ENCODE measurements at regions not wholly inside any gene's neighbourhood (a gene's known extent, or its start where the extent isn't known, plus 50 kb on each side); places are given as distances from the start of the nearest gene placed in this dataset.

DNA sequence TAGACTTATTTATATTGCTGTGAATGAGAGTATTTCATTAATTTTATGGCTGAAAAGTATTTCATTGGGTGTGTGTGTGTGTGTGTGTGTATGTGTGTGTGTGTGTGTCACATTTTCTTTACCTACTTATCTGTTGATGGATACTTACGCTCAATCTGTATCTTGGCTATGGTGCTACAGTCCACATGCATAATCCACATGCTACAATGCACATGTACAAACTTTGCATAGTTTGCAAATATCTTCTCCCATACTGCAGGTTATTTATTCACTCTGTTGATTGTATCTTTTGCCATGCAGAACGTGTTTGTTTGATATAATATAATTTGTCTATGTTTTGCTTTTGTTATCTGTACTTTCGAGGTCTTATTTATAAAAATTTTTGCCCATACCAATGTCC, 167.8 kb downstream of the RAB28 start:
- DNase-seq, result no peak

GRCh38 chr4:13313856-13314255, 170.3 kb downstream of the RAB28 start:
- no peak for DNase-seq

GRCh38 chr4:13312264-13312663, 171.9 kb downstream of the RAB28 start:
- no peak for DNase-seq

- no peak for DNase-seq
Measured at GRCh38 chr4:13309751-13310150, 174.4 kb downstream of the RAB28 start.

DNA sequence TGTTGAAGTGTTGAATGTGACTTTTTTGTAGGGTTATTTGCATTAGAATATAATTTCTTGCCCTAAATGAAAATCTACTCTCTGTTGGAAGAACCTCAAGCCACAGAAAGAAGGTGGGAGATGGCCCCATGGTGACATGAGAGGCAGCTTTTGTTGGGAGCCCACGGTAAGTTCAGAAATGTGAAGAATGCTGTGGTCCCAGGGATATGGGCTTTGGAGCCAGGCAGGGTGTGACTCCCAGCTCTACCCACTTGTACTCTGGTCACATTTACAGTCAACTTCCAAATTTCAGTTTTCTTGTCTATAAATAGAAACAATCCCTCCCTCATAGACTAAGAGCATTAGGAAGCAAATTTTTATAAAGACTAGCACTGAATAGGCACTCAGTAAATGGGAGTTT, 177.8 kb downstream of the RAB28 start:
- DNase-seq, result no peak

DNA sequence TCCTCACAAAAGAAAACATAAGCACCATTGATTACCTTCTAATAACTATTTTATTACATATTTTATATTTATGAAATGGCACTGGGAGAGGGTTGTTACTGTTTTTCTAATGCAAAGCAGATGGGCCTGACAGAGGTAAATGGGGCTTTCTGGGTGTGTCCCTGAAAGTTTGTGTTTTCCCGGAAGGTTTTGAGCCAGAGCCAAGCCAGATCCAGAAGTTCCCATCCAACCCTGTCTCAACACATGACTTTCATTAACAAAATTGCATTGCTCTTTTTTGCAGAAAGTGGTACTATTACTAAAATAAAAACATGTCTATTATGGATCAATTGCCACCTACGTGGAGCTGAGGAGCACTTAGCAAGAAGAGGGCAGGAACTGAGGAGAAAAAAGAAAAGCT, 181.3 kb downstream of the RAB28 start:
- DNase-seq, result no peak

GRCh38 chr4:13299343-13299742, 184.8 kb downstream of the RAB28 start:
- no peak for DNase-seq

GRCh38 chr4:13298655-13299054, 185.5 kb downstream of the RAB28 start:
- DNase-seq, result no peak

GRCh38 chr4:13296986-13297385, 187.2 kb downstream of the RAB28 start:
- no peak for DNase-seq

- no peak for DNase-seq
Measured at GRCh38 chr4:13294961-13295605, 189.1 kb downstream of the RAB28 start.

- no peak for DNase-seq
Measured at GRCh38 chr4:13292372-13292771, 191.8 kb downstream of the RAB28 start.

GRCh38 chr4:13289391-13289790, 194.7 kb downstream of the RAB28 start:
- DNase-seq, result no peak

- DNase-seq, result no peak
Measured at GRCh38 chr4:13285336-13285735, 198.8 kb downstream of the RAB28 start.

GRCh38 chr4:13284932-13285331, 199.2 kb downstream of the RAB28 start:
- DNase-seq, result no peak

DNA sequence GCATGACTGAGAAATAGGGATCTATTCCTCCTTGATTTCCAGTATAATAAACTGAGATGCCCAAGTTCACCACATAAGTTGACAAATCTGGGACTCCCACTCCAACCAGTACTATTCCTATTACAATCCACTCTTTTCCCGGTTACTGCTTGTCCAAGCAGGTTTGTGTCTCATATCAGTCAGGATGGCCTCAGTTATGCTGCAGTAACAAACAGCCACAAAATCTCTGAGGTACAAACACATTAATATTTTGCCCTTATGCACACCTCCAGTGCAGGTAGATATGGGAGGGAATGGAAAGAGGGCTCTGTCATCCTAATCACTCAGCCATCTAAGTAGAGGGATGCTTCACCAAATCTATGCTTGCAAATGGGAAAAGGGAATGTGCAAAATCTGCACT, 207.8 kb downstream of the RAB28 start:
- no peak for DNase-seq

GRCh38 chr4:13268703-13269102, 215.4 kb downstream of the RAB28 start:
- DNase-seq, result no peak

DNA sequence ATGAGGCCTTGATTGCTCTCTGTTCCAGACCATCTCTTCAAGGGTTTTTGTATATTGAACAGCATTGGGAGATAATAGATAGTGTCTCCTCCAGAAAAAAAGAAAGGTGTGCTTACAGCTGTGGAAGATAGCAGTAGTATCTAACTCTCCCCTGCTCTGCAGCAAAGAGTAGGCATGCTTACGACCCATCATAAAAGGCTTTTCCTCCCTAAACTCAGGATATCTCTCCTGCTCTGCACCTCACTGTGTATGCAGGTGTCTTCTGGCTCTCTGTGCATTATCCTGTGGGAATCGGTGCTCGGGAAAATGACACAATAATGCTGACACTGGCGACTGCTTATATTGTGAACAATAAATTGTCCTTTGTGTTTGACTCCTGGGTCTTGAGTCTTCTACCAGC, 216.0 kb downstream of the RAB28 start:
- no peak for DNase-seq

- DNase-seq, result no peak
Measured at GRCh38 chr4:13267091-13267490, 217.0 kb downstream of the RAB28 start.

DNA sequence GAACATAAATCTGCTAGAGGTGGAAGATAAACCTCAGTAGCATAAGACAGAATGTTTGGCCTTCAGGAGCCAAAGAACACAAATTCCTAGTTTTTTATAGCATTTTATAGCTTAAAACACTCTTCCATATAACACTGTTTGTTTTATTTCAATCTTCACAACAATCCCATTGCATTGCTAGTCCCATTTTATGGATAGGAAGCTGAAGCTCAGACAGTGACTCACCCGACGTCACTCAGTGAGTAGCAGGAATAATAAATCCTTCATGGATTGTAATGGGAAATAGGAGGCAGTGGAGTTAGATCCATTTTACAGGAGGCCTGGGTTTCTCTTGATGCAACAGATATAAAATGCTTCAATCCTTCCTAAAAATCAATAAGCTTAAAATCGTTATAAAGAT, 217.5 kb downstream of the RAB28 start:
- no peak for DNase-seq

GRCh38 chr4:13263967-13264525, 220.1 kb downstream of the RAB28 start:
- DNase-seq, result no peak

DNA sequence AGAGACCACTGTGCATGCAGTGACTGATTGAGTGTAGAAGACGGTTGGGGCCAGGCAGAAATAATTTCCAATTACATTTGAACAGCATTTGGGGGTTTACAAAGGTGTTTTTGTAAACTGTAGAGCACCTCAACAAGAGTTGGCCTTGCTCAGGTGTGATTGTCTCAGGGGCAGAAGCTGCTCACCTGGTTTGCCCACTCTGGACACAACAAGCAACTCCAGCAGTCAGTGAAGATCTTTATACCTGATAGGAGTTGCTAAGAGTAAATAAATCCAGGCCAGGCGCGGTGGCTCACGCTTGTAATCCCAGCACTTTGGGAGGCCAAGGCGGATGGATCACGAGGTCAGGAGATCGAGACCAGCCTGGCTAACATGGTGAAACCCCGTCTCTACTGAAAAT, 221.3 kb downstream of the RAB28 start:
- no peak for DNase-seq

DNA sequence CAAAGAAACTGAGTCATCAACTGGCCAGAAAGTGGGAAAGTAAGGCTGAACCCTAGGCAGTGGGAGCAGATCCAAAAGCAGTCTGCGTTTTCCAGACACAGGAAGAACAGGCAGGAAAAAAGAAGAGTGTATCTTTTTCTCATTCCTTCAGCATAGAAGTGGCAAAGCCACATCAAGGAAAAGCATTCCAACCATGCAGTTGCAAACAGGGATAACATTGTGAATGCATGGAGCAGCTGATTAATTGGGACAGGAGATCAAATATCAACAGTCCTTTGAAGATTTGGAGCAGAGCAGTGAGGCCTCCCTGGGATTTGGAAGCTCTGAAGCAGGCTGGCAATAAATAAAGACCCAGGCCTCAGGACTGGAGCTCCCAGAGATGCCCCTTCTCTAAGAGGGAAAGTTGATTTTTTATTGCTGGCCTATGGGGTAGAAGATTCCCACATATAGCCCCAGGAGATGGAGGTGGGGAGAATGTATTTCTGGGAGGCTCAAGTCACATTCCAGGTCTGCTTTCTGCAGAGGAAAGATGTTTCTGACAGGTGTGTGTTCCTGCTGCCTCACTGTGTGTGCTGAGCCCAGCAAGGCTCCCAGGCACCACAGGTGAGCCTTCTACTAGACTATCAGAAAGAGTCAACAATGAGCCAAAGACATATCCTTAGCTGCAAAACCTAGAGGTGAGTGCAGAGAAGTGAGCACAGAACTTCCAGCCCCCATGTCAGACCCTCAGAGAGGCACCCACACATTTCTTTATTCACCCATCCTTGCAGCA, 222.5 kb downstream of the RAB28 start:
- DNase-seq, result no peak

DNA sequence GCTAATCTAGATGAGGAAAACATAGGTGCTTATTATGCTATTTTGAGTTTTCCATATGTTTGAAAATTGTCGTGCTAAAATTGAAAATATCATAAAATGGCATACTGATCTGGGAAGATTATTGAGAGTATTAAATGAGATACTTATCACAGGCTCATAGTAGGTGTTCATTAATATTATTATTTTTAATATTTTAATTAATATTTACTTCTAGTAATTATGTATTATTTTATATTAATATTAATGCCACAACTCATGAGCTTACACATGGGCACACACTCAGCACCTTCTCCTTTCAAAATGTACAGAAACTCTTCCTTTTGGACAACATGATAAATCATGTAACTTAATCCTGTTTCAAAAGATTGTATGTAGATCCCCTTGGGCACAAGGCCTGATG, 223.6 kb downstream of the RAB28 start:
- DNase-seq, result no peak

- no peak for DNase-seq
Measured at GRCh38 chr4:13250263-13250662, 233.9 kb downstream of the RAB28 start.
